Sciatic nerve (tissue), 2 donors: ENCODE measurements at regions not wholly inside any gene's neighbourhood (a gene's known extent, or its start where the extent isn't known, plus 50 kb on each side); places are given as distances from the start of the nearest gene placed in this dataset.

Experiments used
- ATAC-seq: fragments of 200-7000 bp; cut with Tn5 transposase; one replicate; pipeline ENCODE4 v1.9.1; 2020; ENCODE audit warnings: mild to moderate bottlenecking, moderate library complexity
- DNase-seq: peaks from one replicate; pipeline ENCODE4 v3.0.0-alpha.2; 2020; ENCODE audit warnings: low spot score
- intact Hi-C: fragments of 100-400 bp; cut with DNase I; formaldehyde crosslinking; loops from one replicate; pipeline ENCODE4 v1.14.2; 2022
- donor health status: DM: no; HTN: no; CAD: no.
- donor health status: DM: no; HTN: no; CAD: no.

DNA sequence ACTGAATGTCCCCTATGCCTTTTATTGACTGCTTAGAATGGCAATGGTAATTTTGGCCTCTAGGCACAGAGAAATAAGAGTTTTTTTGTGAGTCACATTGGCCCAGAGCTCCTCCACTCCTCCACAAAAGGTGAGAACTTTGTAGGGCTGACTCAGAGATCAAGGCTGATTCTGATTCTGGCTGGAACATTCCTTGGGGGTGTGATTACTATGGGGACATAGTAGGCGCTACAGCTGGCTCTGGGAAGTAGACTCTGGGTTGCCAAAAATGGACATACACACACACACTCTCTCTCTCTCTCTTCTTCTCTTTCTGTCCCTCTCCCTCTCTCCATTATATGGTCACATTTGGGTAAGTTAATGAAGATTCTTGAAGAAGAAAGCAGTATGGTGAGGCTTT lies 174.6 kb upstream of the DDHD1 start:
- no peak for DNase-seq
- intact Hi-C loops, result no loop called here
- ATAC-seq, result peak; percentile 34

DNA sequence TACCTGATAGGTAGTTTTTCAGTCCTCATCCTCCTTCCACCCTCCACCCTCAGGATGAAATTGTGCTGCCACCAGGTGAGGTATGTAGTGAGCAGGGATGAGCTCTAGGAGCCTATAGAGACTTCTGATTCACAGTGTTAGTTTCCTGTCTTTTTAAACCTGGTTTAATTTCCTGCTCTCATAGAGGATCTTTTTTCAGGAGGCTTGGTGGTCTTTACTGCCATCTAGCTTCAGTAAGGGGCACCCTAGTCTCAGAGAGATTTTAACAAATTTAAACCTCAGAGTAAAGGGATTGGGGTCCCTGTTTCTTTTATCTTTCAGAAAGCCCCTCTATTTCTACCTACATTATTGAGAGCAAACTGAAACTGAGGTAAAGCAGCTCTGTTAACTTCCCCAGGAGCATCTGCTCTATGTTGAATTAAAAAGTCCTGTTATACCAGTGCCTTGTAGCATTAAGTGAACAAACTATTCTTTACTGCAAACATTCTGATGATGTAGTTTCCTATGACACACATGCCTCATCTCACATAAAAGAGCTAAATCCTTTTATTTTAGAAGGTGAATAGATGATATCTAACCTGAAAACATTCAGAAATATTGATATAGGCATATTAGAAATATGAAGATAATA lies 172.2 kb upstream of the DDHD1 start:
- ATAC-seq (peak; percentile 28), DNase-seq (no peak)
- intact Hi-C loops, result no loop called here

DNA sequence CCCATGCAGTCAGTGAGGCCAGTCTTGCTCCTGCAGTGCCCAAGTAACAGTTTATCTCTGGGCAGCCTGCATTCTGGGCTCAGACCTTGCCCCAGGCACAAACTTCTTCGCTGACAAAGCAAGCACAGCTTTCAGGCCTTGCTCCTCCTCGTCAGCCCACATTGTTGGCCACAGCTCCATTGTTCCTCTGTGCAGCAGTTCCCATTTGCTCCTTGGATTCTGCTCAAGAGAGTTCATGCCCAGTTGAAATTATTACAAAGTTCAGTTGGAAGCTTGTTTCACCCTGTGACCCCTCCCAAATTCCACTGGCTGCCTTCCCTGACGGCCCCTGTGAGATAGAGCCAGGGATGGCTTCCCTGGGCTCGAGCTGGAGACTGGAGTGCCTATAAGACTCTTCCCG lies 163.4 kb upstream of the DDHD1 start:
- DNase-seq, result no peak
- peak; percentile 65 for ATAC-seq
- intact Hi-C loops, result no loop called here

DNA sequence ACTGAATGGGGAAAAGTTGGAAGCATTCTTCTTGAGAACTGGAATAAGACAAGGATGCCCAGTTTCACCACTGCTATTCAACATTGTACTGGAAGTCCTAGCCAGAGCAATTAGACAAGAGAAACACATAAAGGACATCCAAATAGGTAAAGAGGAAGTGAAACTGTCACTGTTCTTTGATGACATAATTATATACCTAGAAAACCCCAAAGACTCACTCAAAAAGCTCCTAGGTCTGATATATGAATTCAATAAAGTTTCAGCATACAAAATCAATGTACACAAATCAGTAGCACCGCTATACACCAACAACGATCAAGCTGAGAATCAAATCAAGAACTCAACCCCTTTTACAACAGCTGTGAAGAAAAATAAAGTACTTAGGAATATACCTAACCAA lies 157.3 kb upstream of the DDHD1 start:
- no peak for ATAC-seq
- intact Hi-C loops, result no loop called here
- no peak for DNase-seq

DNA sequence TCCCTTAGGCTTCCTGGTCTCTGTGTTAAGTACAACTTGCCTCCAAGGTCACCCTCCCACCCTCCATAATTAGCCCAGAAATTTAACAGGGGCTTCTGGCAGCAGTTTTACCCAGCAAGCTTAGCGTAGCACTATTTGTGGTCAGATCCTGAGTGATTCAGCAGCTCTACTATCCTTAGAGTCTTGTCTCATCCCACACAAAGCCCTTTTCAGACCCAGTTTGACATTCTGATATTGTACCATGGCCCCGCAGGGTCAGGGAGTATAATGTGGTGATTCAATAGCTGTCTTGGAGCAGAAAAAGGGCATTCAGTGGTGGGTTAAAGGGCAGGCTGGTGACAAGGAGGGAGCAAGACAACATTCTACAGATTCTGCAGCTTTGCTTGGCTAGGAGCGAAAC lies 153.8 kb upstream of the DDHD1 start:
- peak; percentile 87 for ATAC-seq
- intact Hi-C loops, result no loop called here
- DNase-seq, result no peak

DNA sequence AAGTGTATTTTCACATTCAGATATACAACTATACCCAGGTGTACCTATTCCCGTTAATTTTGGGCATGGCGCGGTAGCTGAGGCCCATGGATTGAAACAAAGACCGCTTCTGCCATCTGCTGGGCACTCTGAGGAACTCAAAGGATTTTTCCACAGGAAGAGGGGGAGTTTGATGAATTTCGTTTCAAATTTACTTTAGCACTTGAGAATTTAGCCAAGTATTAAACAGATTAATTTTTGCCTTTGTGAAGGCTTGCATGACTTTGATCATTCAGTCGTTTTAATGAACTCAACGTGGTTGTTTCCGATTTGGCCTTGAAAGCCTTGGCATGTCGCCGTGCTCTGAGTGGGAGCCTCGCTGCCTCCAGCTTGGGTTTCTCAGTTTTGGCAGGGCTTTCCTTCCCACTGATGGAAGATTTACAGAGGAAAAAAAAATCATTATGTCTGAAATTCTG lies 153.2 kb upstream of the DDHD1 start:
- DNase-seq (peak; percentile 76), ATAC-seq (peak; percentile 87)
- intact Hi-C loops, result no loop called here

DNA sequence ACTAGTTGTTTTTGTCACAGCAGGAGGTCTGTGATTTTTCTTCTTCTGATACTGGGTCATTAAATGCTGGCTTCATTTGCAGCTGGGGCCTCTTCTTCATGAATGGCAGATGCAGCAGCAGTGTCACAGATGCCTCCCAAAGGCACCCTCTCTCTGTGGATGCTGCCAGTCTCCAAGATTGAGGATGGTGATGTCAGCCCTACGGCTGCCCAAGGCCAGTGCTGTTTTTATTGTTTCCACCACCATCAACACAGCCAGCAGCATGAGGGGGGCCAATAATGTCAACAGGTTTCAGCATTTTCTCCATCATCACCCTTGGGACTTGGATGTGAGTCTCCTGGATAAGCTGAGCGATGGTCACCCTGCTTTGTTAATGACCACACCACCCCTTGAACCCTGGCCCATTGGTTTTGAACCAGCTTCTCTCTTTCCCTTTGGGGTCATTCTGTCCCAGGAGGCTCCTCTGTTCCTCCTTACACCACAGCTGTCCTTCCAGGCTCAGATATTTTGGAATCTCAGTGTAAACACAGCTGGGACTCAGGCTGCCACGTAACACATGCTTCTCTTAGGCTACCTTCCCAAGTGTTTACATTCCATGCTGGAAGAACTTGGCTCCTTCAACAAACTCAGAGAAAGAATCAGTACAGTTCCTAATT lies 151.7 kb upstream of the DDHD1 start:
- DNase-seq (no peak), ATAC-seq (peak; percentile 82)
- intact Hi-C loops, result no loop called here

DNA sequence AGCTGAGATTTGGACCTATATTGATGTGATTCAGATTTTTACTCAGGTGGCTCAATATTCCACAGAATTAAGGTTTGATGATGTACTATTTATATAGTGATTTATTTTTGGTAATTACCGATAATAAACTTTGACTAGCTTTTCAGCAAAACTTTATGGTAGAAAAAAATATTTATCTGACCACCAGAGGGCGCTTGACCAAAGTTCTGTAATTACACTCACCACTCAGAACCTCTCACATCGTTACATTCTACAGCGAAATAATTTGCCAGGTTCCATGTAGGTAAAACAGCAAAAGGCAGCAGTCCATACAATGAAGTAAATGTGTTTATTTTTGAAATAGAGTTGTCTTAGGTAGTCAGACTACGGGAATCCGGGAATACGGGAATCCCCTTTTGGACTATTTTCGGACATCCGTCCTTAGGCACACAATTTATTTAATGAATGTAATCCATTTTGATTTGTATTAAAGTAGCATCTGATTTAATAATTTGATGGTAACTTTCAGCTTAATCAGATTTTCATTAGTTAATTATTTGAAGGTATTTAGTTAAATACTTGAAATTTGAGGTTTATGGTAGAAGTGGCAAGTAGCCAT lies 143.0 kb upstream of the DDHD1 start:
- intact Hi-C loops, result no loop called here
- DNase-seq (no peak), ATAC-seq (no peak)

DNA sequence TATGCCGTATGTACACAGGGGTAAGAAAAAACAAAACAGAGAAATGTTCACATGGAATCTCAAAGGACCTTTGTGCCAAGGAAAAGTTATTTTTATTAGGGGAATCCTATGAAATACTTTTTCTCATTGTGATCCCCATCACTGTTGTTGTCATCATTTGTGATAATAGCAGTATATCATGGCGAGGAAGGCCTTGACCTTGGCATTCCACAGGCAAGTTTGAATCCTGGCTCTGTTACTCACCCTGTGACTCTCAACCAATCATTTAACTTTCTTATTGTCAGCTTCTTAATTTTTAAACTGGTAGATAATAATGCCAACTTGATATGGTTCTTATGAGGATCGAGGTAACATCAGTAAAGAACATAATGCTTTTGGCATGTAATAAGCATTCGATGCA lies 142.2 kb upstream of the DDHD1 start:
- DNase-seq (no peak), ATAC-seq (no peak)
- intact Hi-C loops, result no loop called here

DNA sequence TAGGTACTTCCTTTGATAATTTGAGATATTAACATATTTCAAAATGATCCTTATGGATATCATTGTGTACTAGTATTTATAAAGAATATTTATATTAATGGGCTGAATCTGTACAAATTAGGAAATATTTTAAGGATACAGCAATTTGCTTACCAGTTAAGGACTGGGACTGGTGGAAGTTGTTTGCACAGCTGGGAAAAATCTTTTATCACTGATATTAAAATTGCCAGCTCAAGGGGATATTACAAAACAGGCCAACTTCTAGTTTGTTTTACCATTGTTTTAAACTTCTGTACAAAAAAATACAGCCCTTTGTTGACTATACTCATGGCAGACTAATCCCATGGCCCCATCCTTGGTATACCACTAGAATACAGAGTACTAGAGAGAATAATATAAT lies 133.2 kb upstream of the DDHD1 start:
- ATAC-seq, result no peak
- intact Hi-C loops, result no loop called here

DNA sequence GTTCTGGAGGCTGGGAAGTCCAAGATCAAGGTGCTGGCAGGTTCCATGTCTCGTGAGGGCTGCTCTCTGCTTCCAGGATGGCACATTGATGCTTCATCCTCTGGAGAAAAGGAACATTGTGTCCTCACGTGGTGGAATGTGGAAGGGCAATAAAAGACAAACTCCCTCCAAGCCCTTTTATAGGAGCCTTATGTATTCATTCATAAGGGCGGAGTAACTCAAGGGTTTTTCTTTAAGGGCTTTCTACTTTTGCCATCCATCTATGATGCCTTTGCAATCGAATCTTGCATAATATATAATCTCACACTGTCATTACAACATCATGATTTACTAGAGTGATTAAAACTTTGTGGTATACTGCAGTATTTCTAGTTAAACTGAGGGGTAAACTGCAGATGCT lies 132.7 kb upstream of the DDHD1 start:
- ATAC-seq (no peak), DNase-seq (no peak)
- intact Hi-C loops, result no loop called here

More for the DNA sequence above, 133.2 kb upstream of the DDHD1 start:
- no peak for DNase-seq

DNA sequence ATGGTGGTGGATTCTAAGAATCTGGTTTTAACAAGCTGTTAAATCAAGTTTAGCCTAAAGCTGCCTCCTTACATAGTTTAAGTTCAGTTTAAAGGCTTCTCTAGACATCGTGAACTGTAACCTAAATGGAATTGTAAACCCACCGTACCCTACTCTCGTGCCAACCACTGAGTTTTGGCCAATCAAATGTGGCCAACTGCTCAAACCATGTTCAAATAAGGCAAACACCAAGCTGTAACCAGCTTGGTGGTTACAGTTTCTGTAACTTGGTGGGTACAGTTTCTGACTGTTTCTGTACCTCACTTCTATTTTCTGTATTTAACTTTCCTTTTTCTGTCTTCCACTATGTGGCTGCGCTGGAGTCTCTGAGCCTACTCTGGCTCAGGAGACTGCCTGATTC lies 131.9 kb upstream of the DDHD1 start:
- DNase-seq (no peak), ATAC-seq (no peak)
- intact Hi-C loops, result no loop called here

DNA sequence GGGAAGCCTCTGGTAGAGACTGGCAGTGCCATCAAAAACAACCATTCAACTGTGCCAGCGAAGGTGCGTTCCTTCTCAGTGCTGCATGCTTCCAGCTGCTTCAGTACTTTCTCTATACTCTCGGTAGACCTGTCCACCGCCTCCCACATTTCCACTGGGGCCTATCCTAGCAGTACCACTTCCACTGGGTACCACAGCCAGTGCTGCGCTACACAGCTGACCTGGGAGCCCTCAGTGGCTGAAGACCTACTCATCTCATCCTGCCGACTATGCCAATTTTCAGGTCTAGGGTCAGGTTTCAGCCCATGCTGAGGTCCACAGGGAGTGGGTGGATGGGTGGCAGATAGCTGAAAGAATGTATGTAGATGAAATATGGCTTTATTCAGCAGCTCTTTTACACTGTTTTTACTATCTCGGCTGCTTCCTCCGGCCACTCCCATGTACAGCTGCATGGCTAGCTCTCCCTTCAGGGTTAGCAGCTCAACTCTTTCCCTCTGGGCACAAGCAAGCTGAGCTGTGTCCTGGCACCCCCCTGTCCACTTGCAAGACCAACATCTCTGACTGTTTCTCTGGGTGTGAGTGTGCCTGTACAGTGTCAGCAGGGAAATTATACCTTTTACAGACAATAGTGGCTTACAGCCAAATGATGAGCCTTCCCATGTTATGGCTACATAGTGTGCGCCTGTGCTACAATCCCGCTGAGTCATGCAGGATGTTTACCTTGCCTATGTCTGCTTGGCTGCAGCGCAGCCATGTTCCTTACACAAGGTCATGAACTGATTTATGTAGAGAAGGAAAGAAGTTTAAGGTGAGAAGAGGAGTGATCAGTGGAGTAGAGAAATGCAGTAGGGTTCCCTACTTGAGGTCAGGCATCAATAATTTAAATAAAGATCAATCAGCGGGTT lies 125.7 kb upstream of the DDHD1 start:
- intact Hi-C loops, result no loop called here
- ATAC-seq (peak; percentile 51), DNase-seq (no peak)

DNA sequence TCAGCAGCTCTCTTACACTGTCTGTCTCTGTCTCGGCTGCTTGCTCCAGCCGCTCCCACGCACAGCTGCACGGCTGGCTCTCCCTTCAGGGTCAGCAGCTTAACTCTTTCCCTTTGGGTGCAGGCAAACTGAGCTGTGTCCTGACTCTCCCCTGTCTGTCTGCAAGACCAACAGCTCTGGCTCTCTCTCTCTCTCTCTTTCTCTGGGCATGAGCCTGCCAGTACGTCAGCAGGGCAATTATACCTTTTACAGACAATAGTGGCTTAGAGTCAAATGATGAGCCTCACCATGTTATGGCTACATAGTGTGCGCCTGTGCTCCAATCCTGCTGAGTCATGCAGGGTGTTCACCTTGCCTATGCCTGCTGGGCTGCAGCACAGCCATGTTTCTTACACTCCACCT lies 120.5 kb upstream of the DDHD1 start:
- DNase-seq, result no peak
- ATAC-seq, result peak; percentile 65
- intact Hi-C loops, result no loop called here

DNA sequence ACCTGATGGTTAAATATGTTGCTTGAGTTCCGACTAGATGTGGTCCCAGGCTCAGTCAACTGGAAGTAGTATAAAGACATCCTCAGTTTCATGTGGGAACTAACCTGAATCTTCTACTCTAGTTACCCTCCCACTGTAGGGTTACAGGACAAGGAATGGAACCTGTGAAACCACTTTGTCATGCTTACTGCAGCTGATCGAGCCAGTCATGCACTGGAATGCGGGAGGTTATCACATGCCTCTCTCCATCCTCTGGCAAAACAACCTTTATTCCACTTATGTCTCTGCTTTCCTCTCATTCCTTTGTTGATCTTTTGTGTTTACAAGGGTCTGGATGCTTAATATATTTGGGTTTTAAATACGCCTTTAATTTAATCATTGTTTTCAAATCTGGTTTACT lies 111.9 kb upstream of the DDHD1 start:
- intact Hi-C loops, result no loop called here
- DNase-seq (no peak), ATAC-seq (no peak)

DNA sequence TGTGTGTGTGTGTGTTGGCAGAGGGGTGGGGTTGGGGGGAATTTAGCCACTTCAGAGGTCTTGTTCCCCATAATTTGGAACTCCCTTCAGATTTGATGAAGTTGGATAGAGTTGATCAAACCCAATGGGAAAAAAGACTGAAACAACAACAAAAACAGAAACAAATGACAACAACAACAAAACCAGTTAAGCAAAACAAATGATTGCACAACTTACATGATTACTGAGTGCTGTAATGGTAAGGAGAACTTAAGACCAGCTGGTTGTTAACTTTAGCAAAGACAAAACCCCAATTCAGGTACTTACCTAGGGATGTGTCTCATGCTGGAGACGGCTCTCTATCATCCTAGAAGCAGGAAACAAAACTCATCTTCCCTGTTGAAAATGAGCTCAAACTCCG lies 107.8 kb upstream of the DDHD1 start:
- DNase-seq (no peak), ATAC-seq (no peak)
- intact Hi-C loops, result no loop called here

DNA sequence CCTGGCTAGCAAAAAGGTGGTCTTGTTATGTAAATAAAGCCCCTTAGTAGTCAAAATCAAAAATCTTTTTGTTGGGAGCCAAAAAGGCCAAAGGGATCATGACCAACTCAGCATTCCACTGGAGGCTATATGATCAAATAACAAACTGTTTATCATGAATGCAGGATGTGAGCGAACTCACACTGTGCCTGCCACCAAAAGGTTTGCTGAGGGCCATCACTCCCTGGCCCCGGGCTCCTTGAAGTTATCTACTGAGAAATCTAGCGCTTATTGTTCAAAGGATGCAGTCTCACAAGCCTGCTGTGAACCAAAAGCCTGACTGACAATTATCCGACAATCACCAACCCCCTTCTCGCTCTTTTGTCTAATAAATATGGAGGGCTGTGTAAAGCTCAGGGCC lies 107.2 kb upstream of the DDHD1 start:
- ATAC-seq (no peak), DNase-seq (no peak)
- intact Hi-C loops, result no loop called here

DNA sequence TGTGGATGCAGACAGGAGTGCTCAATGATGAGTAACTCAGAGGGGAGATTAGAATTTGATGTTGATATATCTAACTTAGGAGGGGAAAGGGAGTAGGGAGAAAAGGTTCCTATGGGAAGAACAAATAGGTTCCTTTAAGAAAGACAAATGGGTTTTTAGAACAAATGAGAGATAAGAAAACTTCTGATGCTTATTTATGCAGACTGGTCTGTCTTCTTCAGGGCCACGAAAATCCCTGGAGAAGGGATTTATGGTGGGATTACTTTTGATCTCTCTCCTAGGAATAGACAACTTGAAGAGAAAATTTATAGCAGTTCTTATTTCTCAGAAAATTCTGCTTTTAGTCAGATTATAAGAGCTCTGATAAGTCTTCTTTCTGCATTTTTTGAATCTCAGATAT lies 99.0 kb upstream of the DDHD1 start:
- DNase-seq, result no peak
- ATAC-seq, result no peak
- intact Hi-C loops, result no loop called here

DNA sequence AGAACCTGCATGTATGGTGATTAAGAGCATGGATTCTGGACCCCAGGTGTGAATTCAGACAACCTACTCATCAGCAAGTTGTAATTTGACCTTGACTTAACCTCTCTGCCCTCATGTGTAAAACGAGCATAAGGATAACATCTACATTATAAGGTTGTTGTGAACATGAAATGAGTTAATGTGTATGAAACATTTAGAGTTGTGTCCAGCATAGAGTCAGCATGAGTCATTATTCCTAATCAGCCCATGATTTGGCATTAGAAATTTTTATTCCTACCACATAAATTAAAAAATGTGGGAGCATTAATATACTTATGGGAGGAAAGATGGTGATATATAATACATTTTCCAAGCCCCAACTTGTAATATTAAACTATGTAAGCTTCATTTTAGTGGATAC lies 95.9 kb upstream of the DDHD1 start:
- ATAC-seq, result no peak

More for the DNA sequence above, 95.9 kb upstream of the DDHD1 start:
- no peak for DNase-seq
- intact Hi-C loops, result no loop called here
